ENCODE measurements at regions not wholly inside any gene's neighbourhood (a gene's known extent, or its start where the extent isn't known, plus 50 kb on each side); places are given as distances from the start of the nearest gene placed in this dataset.
A peak's percentile ranks its signal among the peaks of the same experiment; 100 is the strongest.

DNA sequence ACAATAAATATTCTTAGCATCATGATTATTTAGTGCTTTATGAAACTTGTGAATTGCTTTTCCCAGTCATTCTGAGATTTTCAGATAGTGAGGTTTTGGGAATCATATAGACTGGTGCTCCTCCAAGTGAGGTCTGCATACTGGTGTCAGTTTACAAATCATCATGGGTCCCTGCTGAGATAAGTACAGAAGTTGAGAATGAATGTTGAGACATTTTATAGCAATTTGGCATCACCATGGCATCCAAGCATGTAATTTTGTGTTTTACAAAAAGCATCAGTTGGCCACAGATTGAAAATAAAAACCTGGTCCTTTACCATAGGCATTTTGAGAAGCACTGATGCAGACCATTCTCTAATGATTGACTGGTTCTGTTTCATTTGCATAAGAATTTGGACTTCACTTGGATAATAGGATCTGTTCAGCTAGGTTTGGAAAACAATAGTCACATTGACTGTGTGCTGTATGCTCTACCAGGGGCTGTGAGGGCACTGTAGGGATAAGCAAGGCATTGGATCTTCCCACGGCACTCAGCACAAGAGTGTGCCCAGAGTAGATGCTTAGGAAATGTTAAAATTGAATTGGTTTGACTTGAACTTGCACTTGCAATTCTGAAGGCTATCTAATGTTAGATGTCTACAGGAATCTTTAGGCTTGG lies 79.0 kb upstream of the JUN start:
- TF ChIP-seq EP300 (conservative IDR thresholded peaks at IDR 0.05; ENCODE audit: poor library complexity, severe bottlenecking) (no peak), EZH2 (IDR thresholded peaks at IDR 0.05; ENCODE audit: borderline replicate concordance, insufficient read depth, low read length, poor library complexity, severe bottlenecking) (no peak), POLR2AphosphoS5 (IDR thresholded peaks at IDR 0.05) (peak; percentile 53), MXI1 (conservative IDR thresholded peaks at IDR 0.05; ENCODE audit: poor library complexity, severe bottlenecking) (no peak)
- TF ChIP-seq, protein P1, sequence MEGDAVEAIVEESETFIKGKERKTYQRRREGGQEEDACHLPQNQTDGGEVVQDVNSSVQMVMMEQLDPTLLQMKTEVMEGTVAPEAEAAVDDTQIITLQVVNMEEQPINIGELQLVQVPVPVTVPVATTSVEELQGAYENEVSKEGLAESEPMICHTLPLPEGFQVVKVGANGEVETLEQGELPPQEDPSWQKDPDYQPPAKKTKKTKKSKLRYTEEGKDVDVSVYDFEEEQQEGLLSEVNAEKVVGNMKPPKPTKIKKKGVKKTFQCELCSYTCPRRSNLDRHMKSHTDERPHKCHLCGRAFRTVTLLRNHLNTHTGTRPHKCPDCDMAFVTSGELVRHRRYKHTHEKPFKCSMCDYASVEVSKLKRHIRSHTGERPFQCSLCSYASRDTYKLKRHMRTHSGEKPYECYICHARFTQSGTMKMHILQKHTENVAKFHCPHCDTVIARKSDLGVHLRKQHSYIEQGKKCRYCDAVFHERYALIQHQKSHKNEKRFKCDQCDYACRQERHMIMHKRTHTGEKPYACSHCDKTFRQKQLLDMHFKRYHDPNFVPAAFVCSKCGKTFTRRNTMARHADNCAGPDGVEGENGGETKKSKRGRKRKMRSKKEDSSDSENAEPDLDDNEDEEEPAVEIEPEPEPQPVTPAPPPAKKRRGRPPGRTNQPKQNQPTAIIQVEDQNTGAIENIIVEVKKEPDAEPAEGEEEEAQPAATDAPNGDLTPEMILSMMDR (IDR thresholded peaks at IDR 0.05; ENCODE audit: poor library complexity, severe bottlenecking), result no peak
